H1 (cell line): ENCODE measurements at regions not wholly inside any gene's neighbourhood (a gene's known extent, or its start where the extent isn't known, plus 50 kb on each side); places are given as distances from the start of the nearest gene placed in this dataset.

Experiments used
- CTCF ChIA-PET: fragments of 300-600 bp; sonication (Branson Sonifier 250); formaldehyde crosslinking; loops from one replicate; lab custom pipeline; 2021; ENCODE audit not compliant: partially characterized antibody; lab: Charles Lee
- POLR2A ChIA-PET: fragments of 300-600 bp; sonication (Branson Sonifier 250); formaldehyde crosslinking; loops from one replicate; lab custom pipeline; 2021; ENCODE audit warnings: inconsistent platforms; ENCODE audit not compliant: partially characterized antibody; lab: Charles Lee
- DNase-seq, 2 experiments: peaks; one replicate each; pipeline versions ENCODE4 v3.0.0 to v3.0.0-alpha.2; 2010 to 2022; ENCODE audit warnings: low spot score in 2 of 2, low read depth in 1 of 2, mixed read lengths in 1 of 2
- FAIRE-seq: peaks from 2 replicates; lab custom pipeline; 2011; peaks lifted over from hg19 to GRCh38; lab: Jason Lieb, UNC
- H2AFZ ChIP-seq: 2 replicates; pipeline ENCODE4 v1.8.1; 2012; ENCODE audit warnings: low read length, inconsistent platforms
- H2AK5ac ChIP-seq: 2 replicates; pipeline ENCODE4 v1.6.1; 2013; ENCODE audit warnings: low read depth, low read length
- H2BK120ac ChIP-seq: replicated peaks from 2 replicates; pipeline ENCODE3; 2013; ENCODE audit warnings: low read depth, low read length, inconsistent platforms
- H2BK12ac ChIP-seq: 2 replicates; pipeline ENCODE4 v1.6.1; 2013; ENCODE audit warnings: low read depth, low read length
- H2BK15ac ChIP-seq: 2 replicates; pipeline ENCODE4 v1.6.1; 2013; ENCODE audit warnings: low read length
- H2BK20ac ChIP-seq: 2 replicates; pipeline ENCODE4 v1.6.1; 2013; ENCODE audit warnings: low read length
- H2BK5ac ChIP-seq: 2 replicates; pipeline ENCODE4 v1.6.1; 2013; ENCODE audit warnings: low read depth, low read length
- H3K14ac ChIP-seq: 2 replicates; pipeline ENCODE4 v1.6.1; 2013; ENCODE audit warnings: inconsistent platforms; ENCODE audit not compliant: insufficient read length
- H3K18ac ChIP-seq: 2 replicates; pipeline ENCODE4 v1.6.1; 2013; ENCODE audit warnings: low read length; ENCODE audit errors: extremely low read depth
- H3K23ac ChIP-seq: 2 replicates; pipeline ENCODE4 v1.6.1; 2013; ENCODE audit warnings: inconsistent platforms; ENCODE audit not compliant: insufficient read length
- H3K23me2 ChIP-seq: 2 replicates; pipeline ENCODE4 v1.6.1; 2013; ENCODE audit warnings: low read depth, low read length
- H3K27ac ChIP-seq: 2 replicates; pipeline ENCODE4 v1.6.1; 2011; ENCODE audit warnings: low read depth, low read length, inconsistent platforms
- H3K27me3 ChIP-seq, 4 experiments: replicated peaks in 1 of 4; 1 replicate in 1 of 4; 2 replicates in 3 of 4; pipeline versions ENCODE4 v1.6.1 to v1.8.1; 2011 to 2013; ENCODE audit warnings: low read length in 3 of 4, mild to moderate bottlenecking in 3 of 4, inconsistent platforms in 2 of 4, mixed read lengths in 2 of 4, moderate library complexity in 1 of 4; ENCODE audit not compliant: control insufficient read depth in 3 of 4, insufficient read depth in 3 of 4; ENCODE audit errors: extremely low read depth in 1 of 4
- H3K36me3 ChIP-seq, 4 experiments: 2 replicates each; pipeline versions ENCODE4 v1.6.1 to v1.8.1; 2011 to 2013; ENCODE audit warnings: mild to moderate bottlenecking in 4 of 4, low read length in 3 of 4, moderate library complexity in 2 of 4, control low read depth in 1 of 4, inconsistent platforms in 1 of 4; ENCODE audit not compliant: insufficient read depth in 4 of 4, control insufficient read depth in 2 of 4
- H3K4ac ChIP-seq: replicated peaks from 2 replicates; pipeline ENCODE3; 2013; ENCODE audit warnings: low read length, low read depth, mixed read lengths, inconsistent platforms; ENCODE audit not compliant: insufficient read length
- H3K4me1 ChIP-seq, 4 experiments: replicated peaks in 1 of 4; 1 replicate in 1 of 4; 2 replicates in 3 of 4; pipeline versions ENCODE4 v1.6.1 to v1.8.1; 2011 to 2013; ENCODE audit warnings: low read length in 3 of 4, inconsistent platforms in 2 of 4, mixed read lengths in 1 of 4; ENCODE audit not compliant: insufficient read depth in 4 of 4, control insufficient read depth in 3 of 4
- H3K4me2 ChIP-seq, 2 experiments: 2 replicates each; pipeline versions ENCODE4 v1.6.1 to v1.8.1; 2011 to 2013; ENCODE audit warnings: low read depth in 2 of 2, low read length in 2 of 2, control low read depth in 1 of 2, inconsistent platforms in 1 of 2, mild to moderate bottlenecking in 1 of 2; ENCODE audit not compliant: insufficient read depth in 1 of 2
- H3K4me3 ChIP-seq, 4 experiments: fragments of 200-600, 300-600 bp in 1 of 4; sonication (generic), shearing (Covaris generic), sonication (Bioruptor Twin) in 1 of 4; 2 replicates each; pipeline versions ENCODE4 v1.5.1 to v1.8.1; 2011 to 2016; ENCODE audit warnings: low read length in 4 of 4, low read depth in 3 of 4, control low read depth in 2 of 4, inconsistent platforms in 2 of 4, mild to moderate bottlenecking in 2 of 4, mixed read lengths in 1 of 4, moderate library complexity in 1 of 4; ENCODE audit not compliant: insufficient read depth in 2 of 4; ENCODE audit errors: extremely low read depth in 1 of 4
- H3K56ac ChIP-seq: replicated peaks from 2 replicates; pipeline ENCODE3; 2013; ENCODE audit warnings: low read depth, mild to moderate bottlenecking, mixed read lengths, low read length, inconsistent platforms; ENCODE audit not compliant: insufficient read length
- H3K79me1 ChIP-seq: 2 replicates; pipeline ENCODE4 v1.6.1; 2013; ENCODE audit warnings: low read depth, low read length, control low read depth
- H3K79me2 ChIP-seq, 2 experiments: 2 replicates each; pipeline versions ENCODE4 v1.6.1 to v1.8.1; 2012 to 2013; ENCODE audit warnings: low read length in 2 of 2, mild to moderate bottlenecking in 2 of 2, inconsistent platforms in 1 of 2; ENCODE audit not compliant: insufficient read depth in 2 of 2, control insufficient read depth in 1 of 2
- H3K9ac ChIP-seq, 4 experiments: replicated peaks in 1 of 4; 1 replicate in 1 of 4; 2 replicates in 3 of 4; pipeline versions ENCODE4 v1.6.1 to v1.8.1; 2011 to 2013; ENCODE audit warnings: low read depth in 3 of 4, low read length in 3 of 4, control low read depth in 2 of 4, mild to moderate bottlenecking in 2 of 4, moderate library complexity in 2 of 4, inconsistent platforms in 1 of 4; ENCODE audit errors: extremely low read depth in 1 of 4
- H3K9me3 ChIP-seq, 2 experiments: 2 replicates each; pipeline versions ENCODE4 v1.6.1 to v1.8.1; 2012 to 2013; ENCODE audit warnings: mild to moderate bottlenecking in 2 of 2, moderate library complexity in 2 of 2, control low read depth in 1 of 2, inconsistent platforms in 1 of 2, low read depth in 1 of 2, low read length in 1 of 2, mixed read lengths in 1 of 2; ENCODE audit not compliant: insufficient read depth in 2 of 2
- H4K20me1 ChIP-seq, 2 experiments: replicated peaks in 1 of 2; 2 replicates each; pipeline versions ENCODE3 to v1.8.1; 2011 to 2013; ENCODE audit warnings: inconsistent platforms in 2 of 2, low read length in 2 of 2, mild to moderate bottlenecking in 1 of 2; ENCODE audit not compliant: insufficient read depth in 2 of 2, control insufficient read depth in 1 of 2
- H4K5ac ChIP-seq: 2 replicates; pipeline ENCODE4 v1.6.1; 2013; ENCODE audit warnings: low read length, low read depth, mixed read lengths, inconsistent platforms; ENCODE audit not compliant: insufficient read length
- H4K8ac ChIP-seq: 2 replicates; pipeline ENCODE4 v1.8.0; 2013; ENCODE audit warnings: mild to moderate bottlenecking, moderate library complexity, low read length, inconsistent platforms; ENCODE audit not compliant: insufficient read depth; ENCODE audit errors: extremely low read depth
- H4K91ac ChIP-seq: replicated peaks from 2 replicates; pipeline ENCODE3; 2013; ENCODE audit warnings: low read length, mixed read lengths, inconsistent platforms; ENCODE audit not compliant: insufficient read length
- CHD2 ChIP-seq: IDR thresholded peaks from 2 replicates; pipeline ENCODE4 v1.6.1; 2012; ENCODE audit warnings: low read length, improper control_type of control experiment
- KDM1A ChIP-seq: fragments of 200-600, 300-600 bp; sonication (generic); IDR thresholded peaks from 2 replicates; pipeline ENCODE4 v1.7.1; 2016; ENCODE audit warnings: mild to moderate bottlenecking, low read length, borderline replicate concordance
- MAFK ChIP-seq: IDR thresholded peaks from 2 replicates; pipeline ENCODE4 v1.6.1; 2012; ENCODE audit warnings: low read depth, mild to moderate bottlenecking, improper control_type of control experiment, low read length
- RFX5 ChIP-seq: IDR thresholded peaks from 2 replicates; pipeline ENCODE4 v1.6.1; 2011; ENCODE audit warnings: low read depth, low read length, improper control_type of control experiment, borderline replicate concordance
- WGBS, 2 experiments: shearing (Covaris generic) in 1 of 2; methylation state at CpG; one replicate each; pipeline versions ENCODE4 v1.1.6 to v1.1.7; 2013 to 2015; ENCODE audit warnings: low lambda C conversion rate in 2 of 2, mixed read lengths in 2 of 2, inconsistent platforms in 1 of 2, low coverage in 1 of 2, missing lambda C conversion rate in 1 of 2; ENCODE audit not compliant: insufficient replicate concordance in 2 of 2, insufficient coverage in 1 of 2, insufficient read length in 1 of 2; ENCODE audit errors: extremely low coverage in 1 of 2, missing lambda C conversion rate in 1 of 2; 5-methylcytosine and 5-hydroxymethylcytosine counted together
- TF ChIP-seq, protein P1 (sequence below): IDR thresholded peaks from 2 replicates; pipeline ENCODE4 v1.6.1; 2012; ENCODE audit warnings: inconsistent platforms
- TF ChIP-seq, protein P2 (sequence below), 3 experiments: IDR thresholded peaks; 1 replicate in 2 of 3; 2 replicates in 1 of 3; pipeline versions ENCODE4 v1.5.1 to v1.6.1; 2011; ENCODE audit warnings: low read length in 3 of 3, mild to moderate bottlenecking in 3 of 3, inconsistent platforms in 2 of 3, low read depth in 1 of 3, moderate library complexity in 1 of 3; ENCODE audit not compliant: insufficient read depth in 1 of 3; ENCODE audit errors: control extremely low read depth in 1 of 3

DNA sequence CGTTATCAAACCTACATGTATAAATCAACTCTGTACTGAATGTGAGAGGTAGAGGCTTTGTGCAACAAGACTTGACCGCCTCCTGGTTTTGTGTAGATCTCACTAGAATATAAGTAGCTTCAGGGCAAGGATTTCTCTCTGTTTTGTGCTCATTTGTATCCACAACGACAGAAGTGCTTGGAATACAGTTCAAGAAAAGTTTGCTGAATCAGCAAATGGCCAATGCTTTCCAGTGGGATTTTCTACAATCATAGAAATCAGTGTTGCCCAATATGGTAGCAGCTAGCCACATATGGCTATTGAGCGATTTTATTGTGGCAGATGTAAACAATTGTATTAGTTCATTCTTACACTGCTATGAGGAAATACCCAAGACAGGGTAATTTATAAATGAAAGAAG, 127.4 kb downstream of the VCX3A start:
- Histone ChIP-seq H2BK5ac (no peak overlapping the region), H3K56ac (no peak overlapping the region), H3K23me2 (no peaks in the 10 kb centered on the region), H3K18ac (no peak overlapping the region), H4K20me1 (no peaks in the 10 kb centered on the region), H3K4me1 (no peaks in the 10 kb centered on the region), H2BK15ac (no peak overlapping the region), H3K79me1 (no peaks in the 10 kb centered on the region), H3K27me3 (no peaks in the 10 kb centered on the region), H3K14ac (no peak overlapping the region), H3K27ac (no peak overlapping the region), H3K23ac (no peak overlapping the region), H2AK5ac (no peak overlapping the region)
- CTCF ChIA-PET = interaction anchor here (0.6 to 0.9 kb wide), 2 partner anchors 12 to 192 kb away, joined by 3 read pairs; no protein-coding TSS in a partner anchor
- 95% methylated on average over 4 of the region's 4 CpGs; no CpG with 5 or more reads in 1 of the 2 experiments for WGBS, 2 experiments
- TF ChIP-seq MAFK (peak; percentile 44; the same call in 1 of the 2 replicates), RFX5 (no peak), KDM1A (no peak), CHD2 (no peak)
- TF ChIP-seq, protein P1, sequence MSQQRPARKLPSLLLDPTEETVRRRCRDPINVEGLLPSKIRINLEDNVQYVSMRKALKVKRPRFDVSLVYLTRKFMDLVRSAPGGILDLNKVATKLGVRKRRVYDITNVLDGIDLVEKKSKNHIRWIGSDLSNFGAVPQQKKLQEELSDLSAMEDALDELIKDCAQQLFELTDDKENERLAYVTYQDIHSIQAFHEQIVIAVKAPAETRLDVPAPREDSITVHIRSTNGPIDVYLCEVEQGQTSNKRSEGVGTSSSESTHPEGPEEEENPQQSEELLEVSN = no peak
- TF ChIP-seq, protein P2, sequence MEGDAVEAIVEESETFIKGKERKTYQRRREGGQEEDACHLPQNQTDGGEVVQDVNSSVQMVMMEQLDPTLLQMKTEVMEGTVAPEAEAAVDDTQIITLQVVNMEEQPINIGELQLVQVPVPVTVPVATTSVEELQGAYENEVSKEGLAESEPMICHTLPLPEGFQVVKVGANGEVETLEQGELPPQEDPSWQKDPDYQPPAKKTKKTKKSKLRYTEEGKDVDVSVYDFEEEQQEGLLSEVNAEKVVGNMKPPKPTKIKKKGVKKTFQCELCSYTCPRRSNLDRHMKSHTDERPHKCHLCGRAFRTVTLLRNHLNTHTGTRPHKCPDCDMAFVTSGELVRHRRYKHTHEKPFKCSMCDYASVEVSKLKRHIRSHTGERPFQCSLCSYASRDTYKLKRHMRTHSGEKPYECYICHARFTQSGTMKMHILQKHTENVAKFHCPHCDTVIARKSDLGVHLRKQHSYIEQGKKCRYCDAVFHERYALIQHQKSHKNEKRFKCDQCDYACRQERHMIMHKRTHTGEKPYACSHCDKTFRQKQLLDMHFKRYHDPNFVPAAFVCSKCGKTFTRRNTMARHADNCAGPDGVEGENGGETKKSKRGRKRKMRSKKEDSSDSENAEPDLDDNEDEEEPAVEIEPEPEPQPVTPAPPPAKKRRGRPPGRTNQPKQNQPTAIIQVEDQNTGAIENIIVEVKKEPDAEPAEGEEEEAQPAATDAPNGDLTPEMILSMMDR (IDR thresholded peaks at IDR 0.05; ENCODE audit: control extremely low read depth in 1 of 3, insufficient read depth in 1 of 3, low read depth in 1 of 3, low read length in 3 of 3) = no peak
- TF ChIP-seq, all 59 proteins: peak for 1
- H4K8ac ChIP-seq = no peak overlapping the region
- no peak overlapping the region for H2BK120ac ChIP-seq
- H3K4me3 ChIP-seq = no peak overlapping the region
- H3K9me3 ChIP-seq = no peaks in the 10 kb centered on the region
- H3K9ac ChIP-seq = no peak overlapping the region
- H3K79me2 ChIP-seq = no peaks in the 10 kb centered on the region
- no peak overlapping the region for H3K4ac ChIP-seq
- FAIRE-seq = no peak
- H2AFZ ChIP-seq = no peak overlapping the region
- H4K5ac ChIP-seq = no peak overlapping the region
- DNase-seq = no peak
- H3K4me2 ChIP-seq = no peak overlapping the region
- no peaks in the 10 kb centered on the region for H3K36me3 ChIP-seq
- POLR2A ChIA-PET = no interaction called here
- no peak overlapping the region for H4K91ac ChIP-seq
- H2BK20ac ChIP-seq = no peak overlapping the region
- no peak overlapping the region for H2BK12ac ChIP-seq
